Stimulated activated CD8-positive, alpha-beta memory T cell treated with anti-CD3 and anti-CD28 coated beads, Interleukin-7, amount 100 ng/mL, for 1 hour (primary cell): ENCODE measurements at regions not wholly inside any gene's neighbourhood (a gene's known extent, or its start where the extent isn't known, plus 50 kb on each side); places are given as distances from the start of the nearest gene placed in this dataset.

ENCODE experiments used
- DNase-seq, 2 donors: peaks; one replicate each; pipeline ENCODE4 v3.0.0-alpha.2; 2020; ENCODE audit warnings: low read depth in 2 of 2

DNA sequence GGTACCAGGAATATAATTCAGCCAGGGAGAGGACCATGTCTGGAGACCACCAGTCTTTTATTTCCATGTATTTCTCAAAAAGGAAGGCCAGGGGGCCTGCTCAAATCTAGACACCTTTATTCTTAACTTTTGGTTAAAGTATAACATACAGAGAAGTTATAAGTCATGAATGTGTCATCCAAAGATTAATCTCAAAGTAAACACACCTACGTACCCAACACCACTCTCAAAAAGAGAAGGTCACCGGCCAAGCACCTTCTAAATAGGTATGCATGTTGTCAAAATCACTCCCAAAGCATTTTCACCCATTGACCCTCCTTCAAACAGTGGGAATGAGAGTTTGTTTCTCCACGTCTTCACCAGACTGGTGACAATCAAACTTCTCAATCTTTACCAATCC lies 60.0 kb upstream of the FZD10 start:
- DNase-seq = no peak

DNA sequence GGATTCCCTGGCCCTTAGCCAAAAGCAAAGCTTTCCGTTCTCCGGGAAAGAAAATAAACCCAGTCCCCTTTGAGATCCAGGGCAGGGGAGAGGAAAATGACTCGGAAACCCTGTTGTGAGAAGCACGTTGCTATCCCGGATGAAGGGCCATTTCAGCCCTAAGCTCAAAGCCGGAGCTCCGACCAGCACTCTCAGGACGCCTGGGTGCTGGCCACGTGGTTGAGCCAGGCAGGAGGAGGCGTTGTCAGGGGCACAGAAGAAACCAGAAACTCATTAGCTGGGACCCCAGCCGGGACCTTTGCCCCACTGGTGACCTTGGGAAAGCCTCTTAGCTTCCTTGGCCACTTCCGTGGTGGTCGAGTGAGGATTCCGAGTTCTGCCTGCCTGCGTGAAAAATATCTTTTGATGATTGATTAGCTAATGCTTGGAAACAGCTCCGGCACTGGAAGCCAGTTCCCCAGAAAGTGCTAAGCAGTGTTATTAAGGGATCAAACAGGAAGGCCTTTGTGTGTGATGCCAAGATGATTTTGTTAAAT lies 57.6 kb upstream of the FZD10 start:
- no peak for DNase-seq

- DNase-seq = no peak
Measured at GRCh38 chr12:130109062-130109945, 53.0 kb upstream of the FZD10 start.

- DNase-seq = no peak
Measured at GRCh38 chr12:130110914-130111313, 51.4 kb upstream of the FZD10 start.

DNA sequence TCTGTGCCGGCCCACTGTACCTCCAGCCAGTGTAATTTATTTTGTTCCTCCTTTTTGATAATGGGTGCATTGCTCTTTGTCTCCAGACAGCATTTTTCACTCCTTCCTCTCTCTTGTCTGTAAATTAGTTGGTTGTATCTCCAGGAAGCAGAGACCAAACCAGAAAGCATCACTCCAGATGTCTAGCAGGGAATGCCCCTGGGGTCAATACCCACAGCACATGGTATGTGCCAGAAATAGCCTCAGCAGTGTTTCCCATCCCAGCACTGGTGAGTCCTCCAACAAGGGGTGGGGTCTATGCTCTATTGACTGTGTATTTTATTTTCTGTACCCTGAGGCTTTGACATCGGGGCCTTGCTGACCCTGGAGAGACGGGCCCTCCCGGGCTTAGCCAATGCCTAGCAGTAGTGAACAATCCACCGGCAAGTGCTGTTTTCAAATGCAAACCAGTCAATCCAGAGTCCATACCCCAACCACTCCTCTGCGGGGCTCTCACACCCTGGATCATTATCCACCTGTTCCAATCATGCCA lies 50.2 kb upstream of the FZD10 start:
- DNase-seq = no peak
